B cell (primary cell): ENCODE measurements at regions not wholly inside any gene's neighbourhood (a gene's known extent, or its start where the extent isn't known, plus 50 kb on each side); places are given as distances from the start of the nearest gene placed in this dataset.
"Not testable (repeated sequence)": the region's sequence is repeated elsewhere in the genome, so short reads cannot be mapped to it uniquely, and the experiment has no call there.

Experiments
- ATAC-seq: fragments of 200-7000 bp; cut with Tn5 transposase; one replicate; pipeline ENCODE4 v1.10.0; 2021; ENCODE audit warnings: low read depth, mild to moderate bottlenecking, moderate number of reproducible peaks, moderate library complexity
- CTCF ChIA-PET: fragments of 350-600 bp; sonication (Branson Sonifier 250); formaldehyde crosslinking; loops from one replicate; lab custom pipeline; 2021; ENCODE audit warnings: antibody characterized with exemption, inconsistent platforms; lab: Charles Lee
- POLR2A ChIA-PET: fragments of 350-600 bp; sonication (Branson Sonifier 250); formaldehyde crosslinking; loops from one replicate; lab custom pipeline; 2021; ENCODE audit warnings: antibody characterized with exemption; lab: Charles Lee
- DNase-seq: peaks from one replicate; pipeline ENCODE4 v3.0.0; 2013
- H2AFZ ChIP-seq: 2 replicates; pipeline ENCODE4 v1.6.1; 2012; ENCODE audit warnings: mild to moderate bottlenecking, low read depth, low read length; ENCODE audit not compliant: insufficient read depth, poor library complexity, severe bottlenecking
- H3K27ac ChIP-seq, 2 donors: 1 replicate in 1 of 2; 2 replicates in 1 of 2; pipeline ENCODE4 v1.5.1; 2012 to 2013; ENCODE audit warnings: low read length in 2 of 2, mild to moderate bottlenecking in 2 of 2, moderate library complexity in 1 of 2
- H3K27me3 ChIP-seq, 4 experiments: fragments of 200-600 bp in 1 of 4; sonication (generic) in 1 of 4; replicated peaks in 1 of 4; 1 replicate in 2 of 4; 2 replicates in 2 of 4; pipeline versions ENCODE4 v1.6.1 to v1.7.0; 2013 to 2016; ENCODE audit warnings: low read length in 3 of 4, mild to moderate bottlenecking in 2 of 4, mixed read lengths in 1 of 4, moderate library complexity in 1 of 4; ENCODE audit not compliant: insufficient read depth in 4 of 4, control insufficient read depth in 3 of 4; ENCODE audit errors: control extremely low read depth in 1 of 4
- H3K36me3 ChIP-seq, 2 experiments: replicated peaks in 1 of 2; 1 replicate in 1 of 2; 2 replicates in 1 of 2; pipeline versions ENCODE4 v1.6.1 to v1.7.1; 2013; ENCODE audit warnings: low read length in 1 of 2; ENCODE audit not compliant: insufficient read depth in 2 of 2, control insufficient read depth in 1 of 2; ENCODE audit errors: control extremely low read depth in 1 of 2, extremely low read depth in 1 of 2
- H3K4me1 ChIP-seq, 2 donors: fragments of 200-600 bp in 1 of 2; sonication (generic) in 1 of 2; 1 replicate in 1 of 2; 2 replicates in 1 of 2; pipeline versions ENCODE4 v1.5.1 to v1.6.1; 2013 to 2017; ENCODE audit warnings: low read length in 2 of 2; ENCODE audit not compliant: control insufficient read depth in 2 of 2, insufficient read depth in 2 of 2
- H3K4me2 ChIP-seq: replicated peaks from 2 replicates; pipeline ENCODE3; 2012; ENCODE audit warnings: mild to moderate bottlenecking, low read depth, low read length; ENCODE audit not compliant: poor library complexity, severe bottlenecking
- H3K4me3 ChIP-seq, 5 experiments: fragments of 200-600 bp in 1 of 5; sonication (generic) in 1 of 5; 1 replicate in 3 of 5; 2 replicates in 2 of 5; pipeline versions ENCODE4 v1.5.1 to v1.7.0; 2011 to 2016; ENCODE audit warnings: low read length in 4 of 5, mild to moderate bottlenecking in 4 of 5, low read depth in 2 of 5, control low read depth in 1 of 5, moderate library complexity in 1 of 5; ENCODE audit not compliant: insufficient read depth in 1 of 5; ENCODE audit errors: control extremely low read depth in 1 of 5, extremely low read depth in 1 of 5
- H3K79me2 ChIP-seq: fragments of 200-600 bp; sonication (generic); one replicate; pipeline ENCODE4 v1.6.0; 2016; ENCODE audit warnings: low read length; ENCODE audit not compliant: control insufficient read depth, insufficient read depth
- H3K9ac ChIP-seq: fragments of 200-600 bp; sonication (generic); 2 replicates; pipeline ENCODE4 v1.6.1; 2017; ENCODE audit warnings: mild to moderate bottlenecking, low read length, moderate library complexity
- H3K9me3 ChIP-seq, 3 donors: one replicate each; pipeline versions ENCODE4 v1.6.1 to v1.7.1; 2013; ENCODE audit warnings: low read length in 2 of 3; ENCODE audit not compliant: control insufficient read depth in 2 of 3, insufficient read depth in 1 of 3; ENCODE audit errors: control extremely low read depth in 1 of 3
- H4K20me1 ChIP-seq: 2 replicates; pipeline ENCODE4 v1.6.0; 2012; ENCODE audit warnings: mild to moderate bottlenecking, low read length; ENCODE audit not compliant: insufficient read depth, control insufficient read depth, poor library complexity, severe bottlenecking
- H3K27ac Mint-ChIP-seq: one replicate; pipeline ENCODE4 v1.8.0; 2021; ENCODE audit warnings: mixed read lengths
- H3K27me3 Mint-ChIP-seq: one replicate; pipeline ENCODE4 v1.8.0; 2021; ENCODE audit warnings: mixed read lengths
- H3K4me1 Mint-ChIP-seq: one replicate; pipeline ENCODE4 v1.8.0; 2021; ENCODE audit warnings: mixed read lengths
- H3K4me3 Mint-ChIP-seq: one replicate; pipeline ENCODE4 v1.8.0; 2021; ENCODE audit warnings: mixed read lengths
- H3K9me3 Mint-ChIP-seq: one replicate; pipeline ENCODE4 v1.8.0; 2022; ENCODE audit warnings: mixed read lengths; ENCODE audit not compliant: insufficient read depth
- CTCF ChIP-seq: fragments of 200-600 bp; IDR thresholded peaks from one replicate; pipeline ENCODE4 v1.8.0; 2022; ENCODE audit warnings: antibody characterized with exemption, mild to moderate bottlenecking
- EZH2 ChIP-seq: IDR thresholded peaks from 2 replicates; pipeline ENCODE4 v1.6.1; 2012; ENCODE audit warnings: borderline replicate concordance, low read depth, mild to moderate bottlenecking, moderate library complexity, low read length; ENCODE audit not compliant: insufficient read depth, poor library complexity, severe bottlenecking
- WGBS: methylation state at CpG from one replicate; pipeline ENCODE4 v1.1.5; 2013; ENCODE audit warnings: missing lambda C conversion rate; ENCODE audit not compliant: insufficient coverage; 5-methylcytosine and 5-hydroxymethylcytosine counted together
- intact Hi-C: fragments of 100-400 bp; cut with micrococcal nuclease; formaldehyde crosslinking; loops from one replicate; pipeline ENCODE4 v1.10.0; 2022

DNA sequence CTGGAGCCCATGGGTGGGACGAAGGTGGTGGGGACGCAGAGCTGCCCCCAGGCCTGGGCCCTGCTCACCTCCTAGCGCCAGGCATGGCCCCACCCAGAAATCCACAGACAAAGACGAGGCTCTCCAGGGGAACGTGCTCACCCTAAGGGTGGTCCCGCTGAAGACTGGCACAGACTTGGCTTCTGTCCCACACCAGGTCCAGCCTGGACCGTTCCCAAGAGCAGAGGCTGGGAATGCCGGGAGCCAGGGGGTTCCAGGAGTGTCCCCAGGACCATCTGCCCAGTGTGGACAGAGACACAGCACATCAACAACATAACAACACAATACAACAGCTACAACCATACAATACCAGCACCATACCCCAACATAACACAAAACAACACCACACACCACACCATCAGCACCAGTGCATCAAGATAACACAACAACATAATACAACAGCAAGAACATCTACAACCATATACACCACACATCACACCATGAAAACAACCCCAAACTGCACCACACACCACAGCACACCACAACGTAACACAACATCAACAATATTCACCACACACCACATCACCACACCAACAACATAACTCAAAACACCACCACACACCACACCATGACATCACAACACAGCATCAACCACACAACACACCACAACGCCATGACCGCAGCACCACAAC, 329.6 kb downstream of the ADGRD1 start:
- no peaks in the 10 kb centered on the region for H3K79me2 ChIP-seq
- ATAC-seq = no peak
- Mint-ChIP-seq H3K27ac (no peak overlapping the region), H3K4me1 (no peaks in the 10 kb centered on the region), H3K4me3 (no peak overlapping the region), H3K9me3 (no peaks in the 10 kb centered on the region), H3K27me3 (no peaks in the 10 kb centered on the region)
- WGBS = 98% methylated on average over 7 of the region's 11 CpGs
- DNase-seq = no peak
- ChIA-PET POLR2A (no interaction called here), CTCF (no interaction called here)
- no peaks in the 10 kb centered on the region for H4K20me1 ChIP-seq
- H3K4me3 ChIP-seq = no peak overlapping the region
- no peak overlapping the region for H3K27ac ChIP-seq
- no peaks in the 10 kb centered on the region for H3K36me3 ChIP-seq
- no peaks in the 10 kb centered on the region for H3K27me3 ChIP-seq
- H3K4me1 ChIP-seq = no peaks in the 10 kb centered on the region
- intact Hi-C loops = no loop called here
- no peak overlapping the region for H2AFZ ChIP-seq
- no peak overlapping the region for H3K4me2 ChIP-seq
- peaks cover 0 to 3% (median 0%) of the 10 kb centered on the region in 3 donors for H3K9me3 ChIP-seq
- no peak for TF ChIP-seq EZH2
- no peak for TF ChIP-seq CTCF
- no peak overlapping the region for H3K9ac ChIP-seq

DNA sequence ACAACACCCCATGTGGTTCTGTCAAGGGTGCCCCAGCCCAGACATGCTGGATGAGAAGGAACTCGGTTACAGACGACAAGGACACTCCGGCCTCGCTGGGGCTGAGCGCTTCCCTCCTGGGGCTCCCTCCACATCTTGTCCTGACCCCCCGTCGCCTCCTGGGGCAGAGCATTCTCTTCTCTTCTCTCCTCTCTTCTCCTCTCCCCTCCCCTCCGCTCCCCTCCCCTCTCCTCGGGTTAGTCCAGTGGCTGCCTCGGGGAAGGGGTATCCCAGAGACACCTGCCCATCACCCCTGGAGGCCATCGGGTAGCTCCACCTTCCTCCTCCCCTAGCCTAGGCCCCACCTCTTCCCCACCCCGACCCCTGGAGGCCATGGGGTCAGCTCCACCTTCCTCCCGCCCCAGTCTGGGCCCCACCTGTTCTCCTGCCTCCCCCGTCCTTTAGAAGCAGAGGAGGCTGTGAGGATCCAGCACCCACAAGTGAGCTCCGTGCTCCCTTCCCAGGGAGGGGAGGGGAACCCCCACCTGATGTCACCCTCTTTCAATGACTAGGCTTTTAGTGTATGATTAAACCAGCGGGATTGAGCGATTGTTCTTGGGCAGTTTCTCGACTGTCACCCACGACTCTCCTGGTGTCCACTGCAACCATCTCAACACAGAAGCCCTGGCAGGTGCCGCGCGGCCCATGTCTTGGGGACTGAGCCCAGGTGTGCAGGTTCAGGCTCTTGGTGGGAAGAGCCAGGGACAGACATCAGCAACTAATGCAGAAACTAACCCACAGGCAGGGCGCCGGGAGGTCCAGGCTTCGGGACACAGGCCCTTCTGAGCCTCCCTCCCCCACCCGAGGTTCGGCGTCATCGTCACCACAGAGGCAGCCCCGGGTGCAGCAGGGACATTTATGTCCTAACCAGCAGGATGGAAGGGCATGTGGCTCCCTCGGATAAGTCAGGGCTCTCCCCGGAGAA, 330.4 kb downstream of the ADGRD1 start:
- H3K79me2 ChIP-seq, H3K9me3 ChIP-seq, POLR2A ChIA-PET, H3K4me3 Mint-ChIP-seq, H3K9me3 Mint-ChIP-seq, H3K27me3 Mint-ChIP-seq, H4K20me1 ChIP-seq, H3K27me3 ChIP-seq, H2AFZ ChIP-seq, H3K4me3 ChIP-seq, H3K27ac Mint-ChIP-seq, H3K9ac ChIP-seq, H3K4me2 ChIP-seq, CTCF ChIA-PET, H3K4me1 Mint-ChIP-seq, H3K27ac ChIP-seq, H3K36me3 ChIP-seq, intact Hi-C loops, DNase-seq, H3K4me1 ChIP-seq, ATAC-seq: not testable (repeated sequence)
- 93% methylated on average over 12 of the region's 32 CpGs for WGBS

DNA sequence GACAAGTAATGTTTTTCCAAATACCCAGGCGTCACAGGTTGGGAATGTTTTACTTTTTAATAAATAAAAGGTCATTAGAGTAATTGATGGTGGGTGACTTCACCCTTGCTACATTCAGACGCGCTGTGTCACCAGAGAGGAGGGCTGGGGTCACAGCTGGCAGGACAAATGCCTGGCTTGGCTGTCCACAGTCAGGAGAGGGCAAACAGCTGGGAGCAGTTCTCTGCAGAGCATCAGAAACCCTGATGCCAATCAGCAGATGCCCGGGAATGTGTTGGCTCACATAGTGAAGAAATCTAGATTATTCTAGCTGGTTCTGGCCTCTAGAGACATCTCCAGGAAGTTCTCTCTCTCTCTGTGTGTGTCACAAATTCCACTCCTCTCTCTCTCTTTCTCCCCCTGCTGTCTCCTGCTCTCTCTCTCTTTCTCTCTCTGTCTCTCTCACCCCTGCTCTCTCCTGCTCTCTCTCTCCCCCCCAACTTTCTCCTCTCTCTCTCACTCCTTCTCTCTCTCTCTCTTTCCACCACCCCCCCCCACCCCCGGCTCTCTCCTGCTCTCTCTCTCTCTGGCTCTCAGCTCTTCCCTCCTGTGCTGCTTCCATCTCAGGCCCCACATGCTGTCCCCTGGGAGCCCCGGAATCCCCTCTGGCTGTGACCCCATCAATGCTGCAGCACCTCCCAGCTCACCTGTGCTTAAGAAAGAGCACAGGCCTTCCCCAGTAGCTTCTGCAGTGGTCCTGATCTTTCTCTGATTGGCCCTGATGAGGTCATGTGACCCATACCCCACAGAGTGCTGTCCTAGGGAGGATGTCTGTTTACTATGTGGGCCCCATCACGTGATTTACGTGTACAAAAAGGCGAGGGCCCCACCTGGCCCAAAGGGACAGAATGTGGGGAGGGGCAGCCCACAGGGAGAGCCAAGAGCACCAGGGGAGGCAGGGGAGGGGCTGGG, 331.5 kb downstream of the ADGRD1 start:
- H3K4me2 ChIP-seq, H3K36me3 ChIP-seq, H2AFZ ChIP-seq, H3K9ac ChIP-seq, DNase-seq, H3K27me3 ChIP-seq, H3K79me2 ChIP-seq, H3K4me1 ChIP-seq, H4K20me1 ChIP-seq, ATAC-seq, H3K27ac Mint-ChIP-seq, H3K9me3 Mint-ChIP-seq, intact Hi-C loops, H3K4me3 ChIP-seq, H3K4me1 Mint-ChIP-seq, CTCF ChIA-PET, H3K9me3 ChIP-seq, H3K27ac ChIP-seq, H3K4me3 Mint-ChIP-seq, H3K27me3 Mint-ChIP-seq, POLR2A ChIA-PET: not testable (repeated sequence)
- 70% methylated on average over 3 of the region's 9 CpGs for WGBS
